GM13976 (cell line): ENCODE measurements at regions not wholly inside any gene's neighbourhood (a gene's known extent, or its start where the extent isn't known, plus 50 kb on each side); places are given as distances from the start of the nearest gene placed in this dataset.

Source experiments
- DNase-seq: peaks from one replicate; pipeline ENCODE4 v3.0.0; 2012; ENCODE audit warnings: low spot score
- in situ Hi-C: fragments of 300-500 bp; cut with MboI; formaldehyde crosslinking; loops from one replicate; pipeline ENCODE4 v1.12.0; 2022; ENCODE audit warnings: low sequenced_read_pairs, mixed read lengths, inconsistent platforms; ENCODE audit not compliant: unreplicated experiment
- TF ChIP-seq, protein P1 (sequence below): IDR thresholded peaks from 2 replicates; pipeline ENCODE4 v1.5.1; 2012; ENCODE audit warnings: borderline replicate concordance, mild to moderate bottlenecking; ENCODE audit not compliant: insufficient read depth; ENCODE audit errors: extremely low read depth, missing control alignments, control extremely low read depth

DNA sequence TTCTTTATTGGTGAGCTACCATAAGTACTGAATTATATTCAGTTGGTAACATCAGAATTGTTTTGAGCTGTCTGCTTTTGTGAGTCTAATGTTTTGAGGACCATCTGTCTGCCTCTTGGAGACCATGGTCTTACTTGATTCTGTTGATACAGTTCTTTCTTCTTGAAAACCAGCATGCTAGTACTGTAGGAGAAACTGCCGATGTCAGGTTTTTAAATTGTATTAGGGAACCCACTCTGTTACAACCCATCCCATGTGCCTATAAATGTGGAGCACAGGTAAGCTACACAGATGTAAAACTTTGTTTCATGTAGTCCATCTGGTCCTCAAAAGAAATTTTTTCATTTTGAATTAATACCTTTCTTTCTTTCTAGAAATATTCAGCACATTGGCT lies 103.4 kb upstream of the DMRTA1 start:
- in situ Hi-C loops, result no loop called here
- DNase-seq, result no peak
- TF ChIP-seq, protein P1, sequence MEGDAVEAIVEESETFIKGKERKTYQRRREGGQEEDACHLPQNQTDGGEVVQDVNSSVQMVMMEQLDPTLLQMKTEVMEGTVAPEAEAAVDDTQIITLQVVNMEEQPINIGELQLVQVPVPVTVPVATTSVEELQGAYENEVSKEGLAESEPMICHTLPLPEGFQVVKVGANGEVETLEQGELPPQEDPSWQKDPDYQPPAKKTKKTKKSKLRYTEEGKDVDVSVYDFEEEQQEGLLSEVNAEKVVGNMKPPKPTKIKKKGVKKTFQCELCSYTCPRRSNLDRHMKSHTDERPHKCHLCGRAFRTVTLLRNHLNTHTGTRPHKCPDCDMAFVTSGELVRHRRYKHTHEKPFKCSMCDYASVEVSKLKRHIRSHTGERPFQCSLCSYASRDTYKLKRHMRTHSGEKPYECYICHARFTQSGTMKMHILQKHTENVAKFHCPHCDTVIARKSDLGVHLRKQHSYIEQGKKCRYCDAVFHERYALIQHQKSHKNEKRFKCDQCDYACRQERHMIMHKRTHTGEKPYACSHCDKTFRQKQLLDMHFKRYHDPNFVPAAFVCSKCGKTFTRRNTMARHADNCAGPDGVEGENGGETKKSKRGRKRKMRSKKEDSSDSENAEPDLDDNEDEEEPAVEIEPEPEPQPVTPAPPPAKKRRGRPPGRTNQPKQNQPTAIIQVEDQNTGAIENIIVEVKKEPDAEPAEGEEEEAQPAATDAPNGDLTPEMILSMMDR, result no peak

DNA sequence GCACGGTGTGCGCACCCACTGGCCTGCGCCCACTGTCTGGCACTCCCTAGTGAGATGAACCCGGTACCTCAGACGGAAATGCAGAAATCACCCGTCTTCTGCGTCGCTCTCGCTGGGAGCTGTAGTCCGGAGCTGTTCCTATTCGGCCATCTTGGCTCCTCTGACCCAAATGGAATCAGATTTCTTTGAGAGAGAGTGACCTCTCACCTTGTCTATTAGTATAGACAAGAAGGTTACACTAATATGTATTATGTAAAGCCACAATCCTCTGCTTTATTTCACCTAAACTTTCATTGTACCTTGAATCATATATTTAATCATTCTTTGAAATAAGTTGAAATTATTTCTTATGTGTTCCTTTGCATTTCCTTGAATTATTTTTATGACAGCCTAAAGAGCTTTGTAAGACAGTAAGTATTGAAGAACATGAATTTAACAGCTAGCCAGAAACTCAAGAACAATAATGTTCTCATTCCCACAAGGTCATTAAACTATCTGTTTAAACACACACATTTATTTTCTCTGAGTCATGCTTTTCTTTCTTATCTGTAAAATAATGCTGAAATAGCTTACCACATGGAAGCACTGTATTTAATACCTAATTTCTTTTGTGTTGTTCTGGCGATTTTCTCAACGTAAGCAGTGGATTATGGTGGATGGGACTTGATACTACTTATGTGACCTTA lies 91.8 kb upstream of the DMRTA1 start:
- DNase-seq, result no peak
- TF ChIP-seq, protein P1, result no peak

DNA sequence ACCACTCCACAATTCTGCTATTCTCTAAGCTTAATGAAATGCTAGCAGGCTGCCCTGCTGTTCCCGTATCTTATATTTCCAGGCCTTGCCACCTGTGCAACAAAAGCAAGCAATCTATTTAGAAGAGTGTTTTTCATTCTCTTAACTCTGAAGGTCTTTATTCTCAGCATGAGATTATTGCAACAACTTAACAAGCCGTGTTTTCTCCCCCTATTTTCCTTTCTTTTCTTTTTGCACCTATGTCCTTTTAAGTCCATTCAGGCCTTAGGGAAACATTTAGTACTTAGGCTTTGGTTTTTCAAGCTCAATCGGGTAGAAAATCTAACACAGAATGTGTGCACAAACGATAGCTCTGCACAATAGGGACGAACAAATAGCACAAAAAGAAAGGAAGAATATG lies 89.6 kb upstream of the DMRTA1 start:
- in situ Hi-C loops, result loop anchor here (25.0 kb wide), 1 partner anchor 105 kb away; no protein-coding TSS in a partner anchor
- TF ChIP-seq, protein P1, result no peak
- DNase-seq, result no peak

More for the DNA sequence above, 91.8 kb upstream of the DMRTA1 start:
- in situ Hi-C loops, result loop anchor here (25.0 kb wide), 1 partner anchor 107 kb away; no protein-coding TSS in a partner anchor

DNA sequence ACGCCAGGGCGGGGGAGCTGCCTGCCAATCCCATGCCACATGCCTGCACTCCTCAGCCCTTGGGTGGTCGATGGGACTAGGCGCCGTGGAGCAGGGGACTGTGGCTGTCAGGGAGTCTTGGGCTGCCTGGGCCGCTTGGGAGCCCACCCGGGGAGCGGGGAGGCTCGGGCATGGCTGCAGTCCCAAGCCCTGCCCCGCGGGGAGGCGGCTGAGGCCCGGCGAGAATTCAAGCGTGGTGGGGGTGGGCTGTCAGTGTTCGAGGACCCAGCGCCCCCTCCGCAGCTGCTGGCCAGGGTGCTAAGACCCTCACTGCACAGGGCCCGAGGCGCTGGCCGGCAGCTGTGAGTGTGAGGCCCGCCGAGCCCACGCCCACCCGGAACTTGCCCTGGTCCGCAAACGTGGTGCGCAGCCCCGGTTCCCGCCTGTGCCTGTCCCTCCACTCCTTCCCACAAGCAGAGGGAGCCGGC lies 83.2 kb upstream of the DMRTA1 start:
- TF ChIP-seq, protein P1, result no peak
- in situ Hi-C loops, result loop anchor here (25.0 kb wide), 1 partner anchor 99 kb away; no protein-coding TSS in a partner anchor
- DNase-seq, result no peak

DNA sequence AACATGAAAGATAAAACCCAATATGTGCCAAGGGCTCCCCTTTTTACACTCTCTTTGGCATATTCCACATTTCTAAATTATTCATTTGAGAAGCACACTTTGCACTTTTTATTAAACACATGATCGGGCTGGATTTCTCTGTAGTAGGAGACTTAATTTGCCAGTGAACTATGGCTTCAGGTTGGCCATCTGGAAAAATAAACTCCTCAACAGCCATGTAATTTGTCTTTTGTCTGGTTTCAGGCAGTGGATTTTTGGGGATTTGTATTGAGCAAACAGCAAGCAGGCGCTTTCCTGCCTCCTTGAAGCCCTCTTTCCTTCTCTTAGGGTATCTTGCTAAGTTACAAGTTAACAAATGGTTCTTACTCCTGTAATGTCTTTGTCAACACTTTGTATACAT lies 73.0 kb upstream of the DMRTA1 start:
- no peak for DNase-seq
- TF ChIP-seq, protein P1, result no peak
- in situ Hi-C loops, result loop anchor here (25.0 kb wide), 1 partner anchor 89 kb away; no protein-coding TSS in a partner anchor

DNA sequence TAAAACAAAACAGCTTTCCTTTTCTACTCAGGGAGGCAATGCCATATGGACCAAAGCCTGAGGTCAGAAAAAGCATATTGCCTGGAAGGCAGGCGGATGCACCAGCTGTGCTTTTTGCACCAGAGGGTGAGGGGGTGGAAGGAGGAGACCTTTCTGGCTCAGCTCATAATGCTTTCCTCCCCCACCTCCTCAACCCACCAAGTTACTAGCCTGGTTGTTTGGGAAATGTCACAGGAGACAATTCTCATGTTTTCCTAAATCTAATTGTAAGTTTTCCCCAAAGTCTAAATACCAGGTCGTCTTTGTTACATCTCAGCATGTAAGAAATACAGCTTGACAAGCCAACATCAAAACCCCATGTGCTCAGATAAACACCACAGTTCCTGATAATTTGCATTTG lies 72.6 kb upstream of the DMRTA1 start:
- TF ChIP-seq, protein P1, result no peak
- in situ Hi-C loops, result loop anchor here (25.0 kb wide), 1 partner anchor 88 kb away; no protein-coding TSS in a partner anchor
- no peak for DNase-seq
